Lower leg skin (tissue), 3 donors: ENCODE measurements at regions not wholly inside any gene's neighbourhood (a gene's known extent, or its start where the extent isn't known, plus 50 kb on each side); places are given as distances from the start of the nearest gene placed in this dataset.

Experiments used
- POLR2A ChIP-seq, 2 donors: fragments of 450-650 bp; IDR thresholded peaks; one replicate each; pipeline ENCODE4 v1.6.1; 2016 to 2017; ENCODE audit warnings: antibody characterized with exemption in 2 of 2, mild to moderate bottlenecking in 1 of 2, moderate library complexity in 1 of 2
- TF ChIP-seq, protein P1 (sequence below), 3 donors: fragments of 450-650 bp; IDR thresholded peaks; one replicate each; pipeline ENCODE4 v1.5.1; 2016; ENCODE audit warnings: antibody characterized with exemption in 3 of 3, mild to moderate bottlenecking in 3 of 3, moderate library complexity in 2 of 3

DNA sequence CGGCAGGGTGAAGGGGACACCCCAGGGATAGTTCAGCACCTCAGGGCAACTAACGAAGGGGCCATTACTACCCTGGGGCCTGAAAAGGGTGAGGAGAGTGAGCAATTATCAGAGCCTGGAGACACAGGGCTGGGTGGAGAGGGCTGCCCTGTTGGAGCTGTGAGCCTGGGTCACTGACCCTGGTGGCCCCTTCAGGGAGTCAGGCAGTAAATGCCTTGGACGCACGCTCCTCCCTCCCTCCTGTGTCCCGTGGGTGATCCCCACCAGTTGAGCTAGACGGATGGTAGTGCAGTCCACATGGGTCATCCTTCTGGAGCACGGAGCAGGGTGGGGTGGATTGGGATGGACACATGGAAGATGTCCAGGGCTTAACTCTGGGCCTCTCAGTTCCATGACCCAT is 305.3 kb downstream of the PTPRU start:
- TF ChIP-seq, protein P1, sequence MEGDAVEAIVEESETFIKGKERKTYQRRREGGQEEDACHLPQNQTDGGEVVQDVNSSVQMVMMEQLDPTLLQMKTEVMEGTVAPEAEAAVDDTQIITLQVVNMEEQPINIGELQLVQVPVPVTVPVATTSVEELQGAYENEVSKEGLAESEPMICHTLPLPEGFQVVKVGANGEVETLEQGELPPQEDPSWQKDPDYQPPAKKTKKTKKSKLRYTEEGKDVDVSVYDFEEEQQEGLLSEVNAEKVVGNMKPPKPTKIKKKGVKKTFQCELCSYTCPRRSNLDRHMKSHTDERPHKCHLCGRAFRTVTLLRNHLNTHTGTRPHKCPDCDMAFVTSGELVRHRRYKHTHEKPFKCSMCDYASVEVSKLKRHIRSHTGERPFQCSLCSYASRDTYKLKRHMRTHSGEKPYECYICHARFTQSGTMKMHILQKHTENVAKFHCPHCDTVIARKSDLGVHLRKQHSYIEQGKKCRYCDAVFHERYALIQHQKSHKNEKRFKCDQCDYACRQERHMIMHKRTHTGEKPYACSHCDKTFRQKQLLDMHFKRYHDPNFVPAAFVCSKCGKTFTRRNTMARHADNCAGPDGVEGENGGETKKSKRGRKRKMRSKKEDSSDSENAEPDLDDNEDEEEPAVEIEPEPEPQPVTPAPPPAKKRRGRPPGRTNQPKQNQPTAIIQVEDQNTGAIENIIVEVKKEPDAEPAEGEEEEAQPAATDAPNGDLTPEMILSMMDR (IDR thresholded peaks at IDR 0.05), result no peak
- no peak for TF ChIP-seq POLR2A (IDR thresholded peaks at IDR 0.05)
